ENCODE measurements at regions not wholly inside any gene's neighbourhood (a gene's known extent, or its start where the extent isn't known, plus 50 kb on each side); places are given as distances from the start of the nearest gene placed in this dataset.

- TF ChIP-seq, protein P1, sequence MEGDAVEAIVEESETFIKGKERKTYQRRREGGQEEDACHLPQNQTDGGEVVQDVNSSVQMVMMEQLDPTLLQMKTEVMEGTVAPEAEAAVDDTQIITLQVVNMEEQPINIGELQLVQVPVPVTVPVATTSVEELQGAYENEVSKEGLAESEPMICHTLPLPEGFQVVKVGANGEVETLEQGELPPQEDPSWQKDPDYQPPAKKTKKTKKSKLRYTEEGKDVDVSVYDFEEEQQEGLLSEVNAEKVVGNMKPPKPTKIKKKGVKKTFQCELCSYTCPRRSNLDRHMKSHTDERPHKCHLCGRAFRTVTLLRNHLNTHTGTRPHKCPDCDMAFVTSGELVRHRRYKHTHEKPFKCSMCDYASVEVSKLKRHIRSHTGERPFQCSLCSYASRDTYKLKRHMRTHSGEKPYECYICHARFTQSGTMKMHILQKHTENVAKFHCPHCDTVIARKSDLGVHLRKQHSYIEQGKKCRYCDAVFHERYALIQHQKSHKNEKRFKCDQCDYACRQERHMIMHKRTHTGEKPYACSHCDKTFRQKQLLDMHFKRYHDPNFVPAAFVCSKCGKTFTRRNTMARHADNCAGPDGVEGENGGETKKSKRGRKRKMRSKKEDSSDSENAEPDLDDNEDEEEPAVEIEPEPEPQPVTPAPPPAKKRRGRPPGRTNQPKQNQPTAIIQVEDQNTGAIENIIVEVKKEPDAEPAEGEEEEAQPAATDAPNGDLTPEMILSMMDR (conservative IDR thresholded peaks at IDR 0.05 in 1 of 2, IDR thresholded peaks at IDR 0.05 in 1 of 2; ENCODE audit: extremely low read depth in 1 of 2, insufficient read depth in 1 of 2, low read depth in 1 of 2, low read length in 2 of 2): no peak
- no peak for TF ChIP-seq EZH2 (IDR thresholded peaks at IDR 0.05; ENCODE audit: borderline replicate concordance, low read length)
These were observed 116.6 kb upstream of the FAT1 start for GRCh38 chr4:186840222-186840701.

Measured in mammary epithelial cell (primary cell).